GM11168 (cell line): ENCODE measurements at regions not wholly inside any gene's neighbourhood (a gene's known extent, or its start where the extent isn't known, plus 50 kb on each side); places are given as distances from the start of the nearest gene placed in this dataset.
"Not testable (repeated sequence)": the region's sequence is repeated elsewhere in the genome, so short reads cannot be mapped to it uniquely, and the experiment has no call there.

Source experiments
- in situ Hi-C: fragments of 300-500 bp; cut with MboI; formaldehyde crosslinking; loops from one replicate; pipeline ENCODE4 v1.12.0; 2022; ENCODE audit warnings: low sequenced_read_pairs; ENCODE audit not compliant: unreplicated experiment

- in situ Hi-C loops, result loop anchor here (5.0 kb wide), 1 partner anchor 187 kb away; no protein-coding TSS in a partner anchor
Observed at GRCh38 chr17:45645330-45645729, 138.8 kb upstream of the CRHR1 start.

- in situ Hi-C loops, result loop anchor here (5.0 kb wide), 1 partner anchor 186 kb away; no protein-coding TSS in a partner anchor
Observed at GRCh38 chr17:45646288-45646988, 137.7 kb upstream of the CRHR1 start.

GRCh38 chr17:45648642-45649041 is 135.5 kb upstream of the CRHR1 start:
- in situ Hi-C loops, result loop anchor here (5.0 kb wide), 1 partner anchor 184 kb away; no protein-coding TSS in a partner anchor

GRCh38 chr17:45649796-45650195 is 134.3 kb upstream of the CRHR1 start:
- in situ Hi-C loops, result loop anchor here (5.0 kb wide), 1 partner anchor 183 kb away; no protein-coding TSS in a partner anchor

GRCh38 chr17:45650561-45650960 is 133.6 kb upstream of the CRHR1 start:
- in situ Hi-C loops, result no loop called here

GRCh38 chr17:45651145-45651709 is 132.9 kb upstream of the CRHR1 start:
- in situ Hi-C loops, result no loop called here

GRCh38 chr17:45653616-45654015 is 130.5 kb upstream of the CRHR1 start:
- in situ Hi-C loops, result no loop called here

- in situ Hi-C loops, result no loop called here
Observed at GRCh38 chr17:45656527-45657181, 127.5 kb upstream of the CRHR1 start.

GRCh38 chr17:45660474-45660873 is 123.6 kb upstream of the CRHR1 start:
- in situ Hi-C loops, result no loop called here

- in situ Hi-C loops, result no loop called here
Observed at GRCh38 chr17:45662432-45662831, 121.7 kb upstream of the CRHR1 start.

- in situ Hi-C loops, result no loop called here
Observed at GRCh38 chr17:45663772-45664171, 120.3 kb upstream of the CRHR1 start.

- in situ Hi-C loops, result no loop called here
Observed at GRCh38 chr17:45664921-45665320, 119.2 kb upstream of the CRHR1 start.

- in situ Hi-C loops, result no loop called here
Observed at GRCh38 chr17:45666046-45666600, 118.0 kb upstream of the CRHR1 start.

- in situ Hi-C loops, result no loop called here
Observed at GRCh38 chr17:45666641-45667040, 117.5 kb upstream of the CRHR1 start.

GRCh38 chr17:45667591-45668171 is 116.4 kb upstream of the CRHR1 start:
- in situ Hi-C loops, result no loop called here

GRCh38 chr17:45668316-45668715 is 115.8 kb upstream of the CRHR1 start:
- in situ Hi-C loops, result no loop called here

- in situ Hi-C loops, result no loop called here
Observed at GRCh38 chr17:45672301-45672700, 111.8 kb upstream of the CRHR1 start.

GRCh38 chr17:45672792-45673191 is 111.3 kb upstream of the CRHR1 start:
- in situ Hi-C loops, result no loop called here

GRCh38 chr17:45673759-45674158 is 110.4 kb upstream of the CRHR1 start:
- in situ Hi-C loops, result not testable (repeated sequence)

GRCh38 chr17:45675012-45675411 is 109.1 kb upstream of the CRHR1 start:
- in situ Hi-C loops, result no loop called here

GRCh38 chr17:45675892-45676291 is 108.2 kb upstream of the CRHR1 start:
- in situ Hi-C loops, result no loop called here
